GM04504 (cell line): ENCODE measurements at regions not wholly inside any gene's neighbourhood (a gene's known extent, or its start where the extent isn't known, plus 50 kb on each side); places are given as distances from the start of the nearest gene placed in this dataset.
"Not testable (repeated sequence)": the region's sequence is repeated elsewhere in the genome, so short reads cannot be mapped to it uniquely, and the experiment has no call there.

Experiments
- DNase-seq: peaks from one replicate; pipeline ENCODE4 v3.0.0-alpha.2; 2012; ENCODE audit warnings: low read depth

GRCh38 chr17:27065588-27065987 is 228.3 kb upstream of the WSB1 start:
- no peak for DNase-seq

- DNase-seq: no peak
These were observed 227.6 kb upstream of the WSB1 start for GRCh38 chr17:27066315-27066714.

GRCh38 chr17:27069842-27070508 is 223.9 kb upstream of the WSB1 start:
- DNase-seq: no peak

GRCh38 chr17:27070836-27071235 is 223.1 kb upstream of the WSB1 start:
- DNase-seq: no peak

- DNase-seq: no peak
These were observed 221.0 kb upstream of the WSB1 start for GRCh38 chr17:27072885-27073284.

GRCh38 chr17:27076814-27077213 is 217.1 kb upstream of the WSB1 start:
- DNase-seq: no peak

GRCh38 chr17:27078296-27078695 is 215.6 kb upstream of the WSB1 start:
- DNase-seq: no peak

GRCh38 chr17:27079660-27080059 is 214.3 kb upstream of the WSB1 start:
- DNase-seq: no peak

GRCh38 chr17:27081002-27081638 is 212.8 kb upstream of the WSB1 start:
- DNase-seq: no peak

GRCh38 chr17:27082023-27082774 is 211.7 kb upstream of the WSB1 start:
- no peak for DNase-seq

GRCh38 chr17:27082775-27083154 is 211.1 kb upstream of the WSB1 start:
- DNase-seq: no peak

GRCh38 chr17:27083408-27084185 is 210.3 kb upstream of the WSB1 start:
- DNase-seq: no peak

GRCh38 chr17:27085517-27085916 is 208.4 kb upstream of the WSB1 start:
- no peak for DNase-seq

GRCh38 chr17:27086526-27086925 is 207.4 kb upstream of the WSB1 start:
- DNase-seq: no peak

GRCh38 chr17:27087935-27088766 is 205.8 kb upstream of the WSB1 start:
- DNase-seq: no peak

GRCh38 chr17:27088767-27089078 is 205.2 kb upstream of the WSB1 start:
- DNase-seq: no peak

- DNase-seq: not testable (repeated sequence)
These were observed 204.6 kb upstream of the WSB1 start for GRCh38 chr17:27089079-27089928.

- no peak for DNase-seq
These were observed 204.0 kb upstream of the WSB1 start for GRCh38 chr17:27089929-27090247.

- not testable (repeated sequence) for DNase-seq
These were observed 203.4 kb upstream of the WSB1 start for GRCh38 chr17:27090450-27091042.

GRCh38 chr17:27091043-27091497 is 202.8 kb upstream of the WSB1 start:
- no peak for DNase-seq
